IMR-90 (cell line): ENCODE measurements at regions not wholly inside any gene's neighbourhood (a gene's known extent, or its start where the extent isn't known, plus 50 kb on each side); places are given as distances from the start of the nearest gene placed in this dataset.

Experiments used
- ATAC-seq: fragments of 200-7000 bp; cut with Tn5 transposase; 2 replicates; pipeline ENCODE4 v1.9.1; 2020; ENCODE audit warnings: low read depth, mild to moderate bottlenecking, moderate library complexity
- BruUV-seq: library from RNA; stranded (reverse); fragments of 400-500 nt; replicated peaks from 2 replicates; lab custom pipeline; 2021; lab: Mats Ljungman, UMichigan
- CTCF ChIA-PET: fragments of 300-600 bp; formaldehyde crosslinking; extraction: SDS; loops from one replicate; lab custom pipeline; 2021; ENCODE audit warnings: antibody characterized with exemption; lab: Yijun Ruan, JAX
- POLR2A ChIA-PET: fragments of 300-600 bp; sonication (Branson Sonifier 250); formaldehyde crosslinking; loops from one replicate; lab custom pipeline; 2022; ENCODE audit warnings: antibody characterized with exemption; ENCODE audit not compliant: unreplicated experiment; lab: Charles Lee
- DNase-seq: peaks from one replicate; pipeline ENCODE4 v3.0.0; 2013
- H2AFZ ChIP-seq: replicated peaks from 2 replicates; pipeline ENCODE3; 2013; ENCODE audit warnings: low read length, mild to moderate bottlenecking; ENCODE audit not compliant: poor library complexity
- H2AK5ac ChIP-seq: 2 replicates; pipeline ENCODE4 v1.6.1; 2013; ENCODE audit warnings: low read depth, low read length, inconsistent platforms
- H2AK9ac ChIP-seq: replicated peaks from 2 replicates; pipeline ENCODE3; 2013; ENCODE audit warnings: mild to moderate bottlenecking, low read depth, low read length, moderate library complexity; ENCODE audit not compliant: poor library complexity
- H2BK120ac ChIP-seq: 2 replicates; pipeline ENCODE4 v1.6.1; 2013; ENCODE audit warnings: low read depth, low read length, inconsistent platforms
- H2BK15ac ChIP-seq: 3 replicates; pipeline ENCODE4 v1.6.1; 2013; ENCODE audit warnings: low read depth, low read length, inconsistent platforms
- H2BK20ac ChIP-seq: 2 replicates; pipeline ENCODE4 v1.6.1; 2013; ENCODE audit warnings: low read depth, mild to moderate bottlenecking, inconsistent platforms, low read length, moderate library complexity
- H2BK5ac ChIP-seq: 2 replicates; pipeline ENCODE4 v1.6.1; 2013; ENCODE audit warnings: mild to moderate bottlenecking, low read depth, low read length, inconsistent platforms; ENCODE audit not compliant: poor library complexity, severe bottlenecking
- H3K14ac ChIP-seq: replicated peaks from 2 replicates; pipeline ENCODE4 v1.6.1; 2013; ENCODE audit warnings: low read depth, low read length, inconsistent platforms
- H3K18ac ChIP-seq: 2 replicates; pipeline ENCODE4 v1.6.1; 2013; ENCODE audit warnings: low read depth, low read length, control low read depth
- H3K23ac ChIP-seq: 2 replicates; pipeline ENCODE4 v1.6.1; 2013; ENCODE audit warnings: low read depth, low read length, inconsistent platforms
- H3K27ac ChIP-seq: 2 replicates; pipeline ENCODE4 v1.5.1; 2013; ENCODE audit warnings: mild to moderate bottlenecking, control low read depth, low read length; ENCODE audit not compliant: insufficient read depth
- H3K27me3 ChIP-seq: 2 replicates; pipeline ENCODE4 v1.6.1; 2013; ENCODE audit warnings: low read length; ENCODE audit not compliant: control insufficient read depth, insufficient read depth
- H3K36me3 ChIP-seq: 2 replicates; pipeline ENCODE4 v1.6.1; 2013; ENCODE audit warnings: low read length, mixed read lengths; ENCODE audit not compliant: control insufficient read depth, insufficient read depth
- H3K4ac ChIP-seq: 2 replicates; pipeline ENCODE4 v1.6.1; 2013; ENCODE audit warnings: low read depth, low read length, inconsistent platforms
- H3K4me1 ChIP-seq: 2 replicates; pipeline ENCODE4 v1.6.1; 2013; ENCODE audit warnings: low read length, mixed read lengths; ENCODE audit not compliant: control insufficient read depth, insufficient read depth
- H3K4me2 ChIP-seq: 2 replicates; pipeline ENCODE4 v1.6.1; 2013; ENCODE audit warnings: low read depth, mild to moderate bottlenecking, control low read depth, low read length, moderate library complexity
- H3K4me3 ChIP-seq: 2 replicates; pipeline ENCODE4 v1.5.1; 2013; ENCODE audit warnings: low read depth, mild to moderate bottlenecking, control low read depth, low read length, moderate library complexity; ENCODE audit not compliant: insufficient read depth
- H3K56ac ChIP-seq: 2 replicates; pipeline ENCODE4 v1.6.1; 2013; ENCODE audit warnings: low read length, inconsistent platforms; ENCODE audit not compliant: insufficient read depth; ENCODE audit errors: extremely low read depth
- H3K79me1 ChIP-seq, 2 experiments: 2 replicates each; pipeline ENCODE4 v1.6.1; 2013; ENCODE audit warnings: low read length in 2 of 2, inconsistent platforms in 1 of 2, low read depth in 1 of 2
- H3K9ac ChIP-seq: 2 replicates; pipeline ENCODE4 v1.6.1; 2013; ENCODE audit warnings: low read depth, low read length, control low read depth
- H3K9me1 ChIP-seq: 2 replicates; pipeline ENCODE4 v1.6.1; 2013; ENCODE audit warnings: low read length, inconsistent platforms; ENCODE audit not compliant: insufficient read depth
- H3K9me3 ChIP-seq: 2 replicates; pipeline ENCODE4 v1.6.1; 2013; ENCODE audit warnings: low read length; ENCODE audit not compliant: control insufficient read depth, insufficient read depth
- H4K20me1 ChIP-seq: 2 replicates; pipeline ENCODE4 v1.6.1; 2013; ENCODE audit warnings: low read length, inconsistent platforms; ENCODE audit not compliant: insufficient read depth
- H4K5ac ChIP-seq: 2 replicates; pipeline ENCODE4 v1.6.1; 2013; ENCODE audit warnings: mild to moderate bottlenecking, low read depth, low read length, control low read depth
- H4K8ac ChIP-seq, 2 experiments: 2 replicates each; pipeline ENCODE4 v1.6.1; 2013; ENCODE audit warnings: low read depth in 2 of 2, low read length in 2 of 2, control low read depth in 1 of 2, inconsistent platforms in 1 of 2
- H4K91ac ChIP-seq: 2 replicates; pipeline ENCODE4 v1.6.1; 2013; ENCODE audit warnings: low read depth, low read length, inconsistent platforms; ENCODE audit not compliant: insufficient read depth
- CEBPB ChIP-seq: IDR thresholded peaks from 2 replicates; pipeline ENCODE4 v1.6.1; 2012; ENCODE audit warnings: low read depth, low read length, improper control_type of control experiment
- CHD1 ChIP-seq: IDR thresholded peaks from 2 replicates; pipeline ENCODE4 v1.6.1; 2012; ENCODE audit warnings: low read depth, low read length, improper control_type of control experiment
- MAFK ChIP-seq: IDR thresholded peaks from 2 replicates; pipeline ENCODE4 v1.6.1; 2012; ENCODE audit warnings: low read depth, low read length, improper control_type of control experiment
- MAZ ChIP-seq: IDR thresholded peaks from 2 replicates; pipeline ENCODE4 v1.6.1; 2012; ENCODE audit warnings: low read depth, mild to moderate bottlenecking, low read length, improper control_type of control experiment, moderate library complexity, borderline replicate concordance
- NFE2L2 ChIP-seq: fragments of 150-350 bp; IDR thresholded peaks from 2 replicates; pipeline ENCODE4 v1.6.1; 2016; ENCODE audit warnings: low read depth, mild to moderate bottlenecking, low read length
- RAD21 ChIP-seq: IDR thresholded peaks from 2 replicates; pipeline ENCODE4 v1.6.1; 2012; ENCODE audit warnings: low read length, improper control_type of control experiment
- RCOR1 ChIP-seq: IDR thresholded peaks from 2 replicates; pipeline ENCODE4 v1.6.1; 2012; ENCODE audit warnings: mild to moderate bottlenecking, low read length, improper control_type of control experiment; ENCODE audit not compliant: insufficient replicate concordance
- SMC3 ChIP-seq: fragments of 150-350 bp; IDR thresholded peaks from 2 replicates; pipeline ENCODE4 v1.6.1; 2016; ENCODE audit warnings: low read depth, mild to moderate bottlenecking, antibody characterized with exemption, low read length, moderate library complexity
- WGBS, 2 experiments: methylation state at CpG; one replicate each; pipeline versions ENCODE4 v1.1.5 to v1.1.7; 2013; ENCODE audit warnings: missing lambda C conversion rate in 2 of 2; ENCODE audit not compliant: insufficient read length in 1 of 2; ENCODE audit errors: extremely low coverage in 2 of 2; 5-methylcytosine and 5-hydroxymethylcytosine counted together
- dilution Hi-C: fragments of 300-500 bp; cut with HindIII; formaldehyde crosslinking; loops from one replicate; pipeline ENCODE4 v1.14.3; 2018; ENCODE audit warnings: low sequenced_read_pairs; ENCODE audit not compliant: unreplicated experiment
- in situ Hi-C: fragments of 300-500 bp; cut with MboI; formaldehyde crosslinking; loops from 3 replicates; pipeline ENCODE4 v1.14.3; 2019; ENCODE audit warnings: low sequenced_read_pairs, inconsistent platforms, mixed read lengths
- intact Hi-C: fragments of 100-400 bp; cut with micrococcal nuclease; formaldehyde crosslinking; loops from 2 replicates; pipeline ENCODE4 v1.10.0; 2022
- TF ChIP-seq, protein P1 (sequence below): conservative IDR thresholded peaks from 2 replicates; pipeline ENCODE4 v1.5.1; 2012; ENCODE audit warnings: mild to moderate bottlenecking, low read depth, low read length, improper control_type of control experiment
- TF ChIP-seq, protein P2 (sequence below): fragments of 150-350 bp; IDR thresholded peaks from 2 replicates; pipeline ENCODE4 v1.6.1; 2017; ENCODE audit warnings: mild to moderate bottlenecking, antibody characterized with exemption, low read length, low read depth

GRCh38 chr2:129192841-129193253 is 786.6 kb upstream of the RAB6C start:
- H2AK5ac ChIP-seq: no peak overlapping the region
- H3K9me3 ChIP-seq: peaks cover 12% of the 10 kb centered on the region
- no peaks in the 10 kb centered on the region for H3K79me1 ChIP-seq
- no peak overlapping the region for H3K56ac ChIP-seq
- no peak overlapping the region for H4K91ac ChIP-seq
- no peaks in the 10 kb centered on the region for H3K9me1 ChIP-seq
- no peak overlapping the region for H3K23ac ChIP-seq
- no peak overlapping the region for H3K14ac ChIP-seq
- no peak overlapping the region for H4K8ac ChIP-seq
- H2AFZ ChIP-seq: no peak overlapping the region
- no peak overlapping the region for H3K27ac ChIP-seq
- no peak overlapping the region for H2BK20ac ChIP-seq
- ChIA-PET POLR2A (no interaction called here), CTCF (no interaction called here)
- no peak overlapping the region for H3K18ac ChIP-seq
- H2BK120ac ChIP-seq: no peak overlapping the region
- intact Hi-C loops (no loop called here), in situ Hi-C loops (no loop called here), dilution Hi-C loops (no loop called here)
- no peak for DNase-seq
- H3K4me1 ChIP-seq: no peaks in the 10 kb centered on the region
- no peak overlapping the region for H3K4me3 ChIP-seq
- H3K9ac ChIP-seq: no peak overlapping the region
- H4K5ac ChIP-seq: no peak overlapping the region
- H3K27me3 ChIP-seq: no peaks in the 10 kb centered on the region
- no peak for TF ChIP-seq RCOR1
- no peak for TF ChIP-seq CEBPB
- no peak for TF ChIP-seq RAD21
- TF ChIP-seq MAZ: no peak
- no peak for TF ChIP-seq MAFK
- TF ChIP-seq, protein P1, sequence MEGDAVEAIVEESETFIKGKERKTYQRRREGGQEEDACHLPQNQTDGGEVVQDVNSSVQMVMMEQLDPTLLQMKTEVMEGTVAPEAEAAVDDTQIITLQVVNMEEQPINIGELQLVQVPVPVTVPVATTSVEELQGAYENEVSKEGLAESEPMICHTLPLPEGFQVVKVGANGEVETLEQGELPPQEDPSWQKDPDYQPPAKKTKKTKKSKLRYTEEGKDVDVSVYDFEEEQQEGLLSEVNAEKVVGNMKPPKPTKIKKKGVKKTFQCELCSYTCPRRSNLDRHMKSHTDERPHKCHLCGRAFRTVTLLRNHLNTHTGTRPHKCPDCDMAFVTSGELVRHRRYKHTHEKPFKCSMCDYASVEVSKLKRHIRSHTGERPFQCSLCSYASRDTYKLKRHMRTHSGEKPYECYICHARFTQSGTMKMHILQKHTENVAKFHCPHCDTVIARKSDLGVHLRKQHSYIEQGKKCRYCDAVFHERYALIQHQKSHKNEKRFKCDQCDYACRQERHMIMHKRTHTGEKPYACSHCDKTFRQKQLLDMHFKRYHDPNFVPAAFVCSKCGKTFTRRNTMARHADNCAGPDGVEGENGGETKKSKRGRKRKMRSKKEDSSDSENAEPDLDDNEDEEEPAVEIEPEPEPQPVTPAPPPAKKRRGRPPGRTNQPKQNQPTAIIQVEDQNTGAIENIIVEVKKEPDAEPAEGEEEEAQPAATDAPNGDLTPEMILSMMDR: no peak
- TF ChIP-seq SMC3: no peak
- TF ChIP-seq NFE2L2: no peak
- TF ChIP-seq CHD1: no peak
- TF ChIP-seq, protein P2, sequence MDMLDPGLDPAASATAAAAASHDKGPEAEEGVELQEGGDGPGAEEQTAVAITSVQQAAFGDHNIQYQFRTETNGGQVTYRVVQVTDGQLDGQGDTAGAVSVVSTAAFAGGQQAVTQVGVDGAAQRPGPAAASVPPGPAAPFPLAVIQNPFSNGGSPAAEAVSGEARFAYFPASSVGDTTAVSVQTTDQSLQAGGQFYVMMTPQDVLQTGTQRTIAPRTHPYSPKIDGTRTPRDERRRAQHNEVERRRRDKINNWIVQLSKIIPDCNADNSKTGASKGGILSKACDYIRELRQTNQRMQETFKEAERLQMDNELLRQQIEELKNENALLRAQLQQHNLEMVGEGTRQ: no peak
- BruUV-seq: no TSS peak
- no peak overlapping the region for H3K4ac ChIP-seq
- H4K20me1 ChIP-seq: no peaks in the 10 kb centered on the region
- WGBS, 2 experiments: 67% methylated on average over 1 of the region's 8 CpGs; no CpG with 5 or more reads in 1 of the 2 experiments
- H3K36me3 ChIP-seq: no peaks in the 10 kb centered on the region
- H2AK9ac ChIP-seq: no peak overlapping the region
- no peak overlapping the region for H3K4me2 ChIP-seq
- ATAC-seq: no peak
- no peak overlapping the region for H2BK15ac ChIP-seq
- no peak overlapping the region for H2BK5ac ChIP-seq
